GM23338 (cell line): ENCODE measurements at regions not wholly inside any gene's neighbourhood (a gene's known extent, or its start where the extent isn't known, plus 50 kb on each side); places are given as distances from the start of the nearest gene placed in this dataset.
"Not testable (repeated sequence)": the region's sequence is repeated elsewhere in the genome, so short reads cannot be mapped to it uniquely, and the experiment has no call there.

ENCODE experiments used
- ATAC-seq: fragments of 200-7000 bp; cut with Tn5 transposase; 3 replicates; pipeline ENCODE4 v1.9.1; 2020
- DNase-seq: peaks from one replicate; pipeline ENCODE4 v3.0.0-alpha.2; 2015; ENCODE audit warnings: low spot score
- H2AFZ ChIP-seq: fragments of 200-600 bp; sonication (generic); 2 replicates; pipeline ENCODE4 v1.8.0; 2016; ENCODE audit warnings: antibody characterized with exemption, mild to moderate bottlenecking, moderate library complexity
- H3F3A ChIP-seq: fragments of 200-600 bp; sonication (generic); replicated peaks from 2 replicates; pipeline ENCODE4 v1.8.0; 2017; ENCODE audit warnings: antibody characterized with exemption, mixed run types, low read depth
- H3K27ac ChIP-seq: fragments of 200-600 bp; sonication (generic); 2 replicates; pipeline ENCODE4 v1.6.1; 2016; ENCODE audit warnings: low read depth
- H3K27me3 ChIP-seq: fragments of 200-600 bp; sonication (generic); 2 replicates; pipeline ENCODE4 v1.8.0; 2016; ENCODE audit warnings: mild to moderate bottlenecking, mixed run types, moderate library complexity; ENCODE audit not compliant: insufficient read depth
- H3K36me3 ChIP-seq: fragments of 200-600 bp; sonication (generic); 2 replicates; pipeline ENCODE4 v1.8.0; 2016; ENCODE audit warnings: mild to moderate bottlenecking; ENCODE audit not compliant: insufficient read depth
- H3K4me1 ChIP-seq: fragments of 200-600 bp; sonication (generic); 2 replicates; pipeline ENCODE4 v1.8.0; 2016; ENCODE audit warnings: mild to moderate bottlenecking, moderate library complexity; ENCODE audit not compliant: insufficient read depth
- H3K4me2 ChIP-seq: fragments of 200-600 bp; sonication (generic); 2 replicates; pipeline ENCODE4 v1.7.1; 2017; ENCODE audit warnings: mixed run types
- H3K4me3 ChIP-seq: fragments of 200-600 bp; sonication (generic); 2 replicates; pipeline ENCODE4 v1.6.1; 2016; ENCODE audit warnings: mixed run types
- H3K79me2 ChIP-seq: fragments of 200-600 bp; sonication (generic); replicated peaks from 2 replicates; pipeline ENCODE4 v1.8.0; 2017; ENCODE audit warnings: mild to moderate bottlenecking; ENCODE audit not compliant: insufficient read depth
- H3K9me2 ChIP-seq: fragments of 200-600 bp; sonication (generic); 2 replicates; pipeline ENCODE4 v1.8.0; 2017; ENCODE audit not compliant: insufficient read depth
- H4K20me1 ChIP-seq: fragments of 200-600 bp; sonication (generic); replicated peaks from 2 replicates; pipeline ENCODE4 v1.8.0; 2017; ENCODE audit warnings: mild to moderate bottlenecking; ENCODE audit not compliant: insufficient read depth
- H3K27ac Mint-ChIP-seq: 2 replicates; pipeline ENCODE4 v1.8.0; 2020; ENCODE audit warnings: inconsistent platforms, mild to moderate bottlenecking, moderate library complexity, mixed read lengths
- H3K27me3 Mint-ChIP-seq: 3 replicates; pipeline ENCODE4 v1.8.0; 2022; ENCODE audit warnings: low read depth, mild to moderate bottlenecking, moderate library complexity, mixed read lengths, inconsistent platforms; ENCODE audit not compliant: insufficient read depth, poor library complexity
- H3K36me3 Mint-ChIP-seq: 3 replicates; pipeline ENCODE4 v1.8.0; 2021; ENCODE audit warnings: low read depth, mild to moderate bottlenecking, inconsistent platforms, moderate library complexity, mixed read lengths
- H3K4me1 Mint-ChIP-seq: 3 replicates; pipeline ENCODE4 v1.8.0; 2020; ENCODE audit warnings: mild to moderate bottlenecking, inconsistent platforms, mixed read lengths
- H3K4me3 Mint-ChIP-seq: 3 replicates; pipeline ENCODE4 v1.8.0; 2021; ENCODE audit warnings: moderate library complexity, mild to moderate bottlenecking, inconsistent platforms, mixed read lengths
- H3K9me3 Mint-ChIP-seq: 3 replicates; pipeline ENCODE4 v1.8.0; 2020; ENCODE audit warnings: moderate library complexity, mild to moderate bottlenecking, inconsistent platforms, mixed read lengths
- CREB1 ChIP-seq: fragments of 250-450 bp; sonication (Bioruptor Pico); IDR thresholded peaks from 2 replicates; pipeline ENCODE4 v1.5.0; 2020; ENCODE audit warnings: low read depth, mild to moderate bottlenecking, moderate library complexity
- EZH2 ChIP-seq: fragments of 200-600 bp; sonication (generic); IDR thresholded peaks from one replicate; pipeline ENCODE4 v1.8.0; 2017; ENCODE audit warnings: antibody characterized with exemption, mild to moderate bottlenecking, low read depth; ENCODE audit not compliant: unreplicated experiment
- EZH2phosphoT487 ChIP-seq: fragments of 200-600 bp; sonication (generic); IDR thresholded peaks from one replicate; pipeline ENCODE4 v1.8.1; 2018; ENCODE audit warnings: antibody characterized with exemption; ENCODE audit not compliant: unreplicated experiment
- NANOG ChIP-seq: IDR thresholded peaks from 2 replicates; pipeline ENCODE4 v1.6.1; 2016; ENCODE audit warnings: antibody characterized with exemption, borderline replicate concordance
- POLR2AphosphoS5 ChIP-seq: IDR thresholded peaks from 2 replicates; pipeline ENCODE4 v1.6.1; 2016; ENCODE audit warnings: antibody characterized with exemption, low read depth
- STAT1 ChIP-seq: IDR thresholded peaks from one replicate; pipeline ENCODE4 v1.6.1; 2016; ENCODE audit warnings: antibody characterized with exemption; ENCODE audit not compliant: unreplicated experiment
- ZNF114 ChIP-seq: fragments of 250-450 bp; sonication (Bioruptor Pico); IDR thresholded peaks from 2 replicates; pipeline ENCODE4 v1.5.0; 2020; ENCODE audit warnings: mild to moderate bottlenecking, moderate library complexity
- ZNF331 ChIP-seq: fragments of 250-450 bp; sonication (Bioruptor Pico); IDR thresholded peaks from 2 replicates; pipeline ENCODE4 v1.5.0; 2020; ENCODE audit warnings: low read depth, mild to moderate bottlenecking, moderate library complexity
- TF ChIP-seq, protein P1 (sequence below), 2 experiments: fragments of 200-600 bp in 1 of 2; sonication (generic) in 1 of 2; conservative IDR thresholded peaks; 2 replicates each; pipeline versions ENCODE4 v1.5.1 to v1.6.1; 2016 to 2017; ENCODE audit warnings: antibody characterized with exemption in 2 of 2, low read depth in 2 of 2, mild to moderate bottlenecking in 2 of 2, moderate library complexity in 1 of 2
- TF ChIP-seq, protein P2 (sequence below): IDR thresholded peaks from 2 replicates; pipeline ENCODE4 v1.6.1; 2016; ENCODE audit warnings: antibody characterized with exemption
- TF ChIP-seq, protein P3 (sequence below): IDR thresholded peaks from one replicate; pipeline ENCODE4 v1.6.1; 2018; ENCODE audit warnings: antibody characterized with exemption; ENCODE audit not compliant: unreplicated experiment

DNA sequence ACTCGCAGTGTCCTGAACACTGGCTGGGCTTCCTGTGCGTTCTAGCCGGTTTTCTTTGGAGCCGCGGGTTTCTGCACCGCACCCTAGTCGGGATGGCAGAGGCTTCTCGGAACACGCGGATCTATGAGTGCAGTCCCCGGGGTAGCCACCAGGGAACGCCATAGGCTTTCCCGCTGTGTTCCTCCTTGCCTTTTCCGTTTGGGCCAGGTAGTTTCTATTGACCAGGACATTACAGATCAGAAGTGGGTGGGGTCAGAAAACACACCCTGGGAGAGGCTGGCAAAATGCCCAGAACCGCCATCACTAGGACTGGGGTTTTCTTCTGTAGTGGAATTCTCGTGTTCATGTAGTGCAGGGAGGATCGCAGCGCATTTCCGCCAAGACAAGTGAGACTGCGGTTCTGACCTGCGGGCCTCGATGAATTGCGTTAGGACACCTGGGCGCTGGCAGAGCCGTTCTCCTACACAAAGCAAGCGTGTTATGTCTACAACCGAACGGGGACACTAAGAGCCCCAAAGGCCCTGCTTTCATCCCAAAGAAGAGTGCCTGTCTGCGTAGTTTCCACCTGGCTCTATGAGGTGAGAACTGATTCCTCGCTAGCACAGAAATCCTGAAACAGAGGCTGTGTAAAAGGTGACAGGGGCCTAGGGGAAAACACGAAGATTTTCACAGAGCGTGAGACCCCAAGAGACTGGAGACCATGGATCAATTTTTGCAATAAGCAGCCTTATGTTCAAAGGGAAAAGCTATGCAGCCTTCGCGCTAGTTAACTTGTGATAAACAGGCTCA, 121.5 kb downstream of the PPIAL4G start:
- ATAC-seq (peak; percentile 12), DNase-seq (peak; percentile 63)
- H3K4me1 ChIP-seq, H3K79me2 ChIP-seq, H3K4me1 Mint-ChIP-seq, H3F3A ChIP-seq, H3K9me3 Mint-ChIP-seq, H3K9me2 ChIP-seq, H3K36me3 ChIP-seq, H4K20me1 ChIP-seq, H3K27ac ChIP-seq, H3K36me3 Mint-ChIP-seq, H3K27ac Mint-ChIP-seq: not testable (repeated sequence)
- TF ChIP-seq, protein P1, sequence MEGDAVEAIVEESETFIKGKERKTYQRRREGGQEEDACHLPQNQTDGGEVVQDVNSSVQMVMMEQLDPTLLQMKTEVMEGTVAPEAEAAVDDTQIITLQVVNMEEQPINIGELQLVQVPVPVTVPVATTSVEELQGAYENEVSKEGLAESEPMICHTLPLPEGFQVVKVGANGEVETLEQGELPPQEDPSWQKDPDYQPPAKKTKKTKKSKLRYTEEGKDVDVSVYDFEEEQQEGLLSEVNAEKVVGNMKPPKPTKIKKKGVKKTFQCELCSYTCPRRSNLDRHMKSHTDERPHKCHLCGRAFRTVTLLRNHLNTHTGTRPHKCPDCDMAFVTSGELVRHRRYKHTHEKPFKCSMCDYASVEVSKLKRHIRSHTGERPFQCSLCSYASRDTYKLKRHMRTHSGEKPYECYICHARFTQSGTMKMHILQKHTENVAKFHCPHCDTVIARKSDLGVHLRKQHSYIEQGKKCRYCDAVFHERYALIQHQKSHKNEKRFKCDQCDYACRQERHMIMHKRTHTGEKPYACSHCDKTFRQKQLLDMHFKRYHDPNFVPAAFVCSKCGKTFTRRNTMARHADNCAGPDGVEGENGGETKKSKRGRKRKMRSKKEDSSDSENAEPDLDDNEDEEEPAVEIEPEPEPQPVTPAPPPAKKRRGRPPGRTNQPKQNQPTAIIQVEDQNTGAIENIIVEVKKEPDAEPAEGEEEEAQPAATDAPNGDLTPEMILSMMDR (conservative IDR thresholded peaks at IDR 0.05; ENCODE audit: low read depth in 2 of 2): peak; percentile 60 to 70
- TF ChIP-seq CREB1 (CRISPR knock-in tag): 0 out of 2 replicates have a peak, but pooled peaks have one; percentile 14
- Histone ChIP-seq H3K27me3 (peaks cover 58% of the 10 kb centered on the region), H2AFZ (peak overlapping the region; percentile 93), H3K4me2 (peak overlapping the region; percentile 92), H3K4me3 (peak overlapping the region; percentile 58)
- Mint-ChIP-seq H3K4me3 (peak overlapping the region; percentile 78), H3K27me3 (peaks cover 21% of the 10 kb centered on the region)

DNA sequence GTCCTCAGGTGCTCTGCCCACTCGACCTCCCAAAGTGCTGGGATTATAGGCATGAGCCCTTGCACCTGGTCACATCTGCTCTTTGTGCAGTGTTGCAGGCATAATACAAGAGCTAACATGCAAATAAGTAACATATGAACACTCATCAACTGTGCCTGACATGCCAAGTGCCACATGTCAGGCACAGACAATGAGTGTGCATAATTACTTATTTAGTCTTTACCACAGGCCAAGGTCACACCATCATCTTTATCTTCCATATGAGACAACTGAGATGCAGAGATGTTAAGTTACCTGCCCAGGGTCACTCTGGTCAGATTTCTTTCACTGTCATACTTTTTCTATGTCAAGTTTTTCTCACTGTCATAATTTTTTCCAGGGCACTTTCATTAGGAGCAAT, 126.1 kb downstream of the PPIAL4G start:
- H3K9me3 Mint-ChIP-seq: no peaks in the 10 kb centered on the region; the same call in 2 of the 3 replicates
- H3K27me3 Mint-ChIP-seq: peaks cover 47% of the 10 kb centered on the region
- H3K4me3 ChIP-seq: no peak overlapping the region
- H3K36me3 Mint-ChIP-seq: no peaks in the 10 kb centered on the region
- DNase-seq: no peak
- H4K20me1 ChIP-seq: no peaks in the 10 kb centered on the region
- no peaks in the 10 kb centered on the region for H3K9me2 ChIP-seq
- H3K79me2 ChIP-seq: no peaks in the 10 kb centered on the region
- no peak overlapping the region for H2AFZ ChIP-seq
- no peak overlapping the region for H3K27ac ChIP-seq
- H3K36me3 ChIP-seq: no peaks in the 10 kb centered on the region
- H3K4me2 ChIP-seq: no peak overlapping the region
- peaks cover 13% of the 10 kb centered on the region for H3K4me1 ChIP-seq
- peaks cover 89% of the 10 kb centered on the region for H3K27me3 ChIP-seq
- no peak overlapping the region for H3K4me3 Mint-ChIP-seq
- peaks cover 4% of the 10 kb centered on the region for H3F3A ChIP-seq
- no peak for ATAC-seq
- H3K27ac Mint-ChIP-seq: no peak overlapping the region
- H3K4me1 Mint-ChIP-seq: peaks cover 10% of the 10 kb centered on the region; the same call in 2 of the 3 replicates
- TF ChIP-seq POLR2AphosphoS5: no peak
- no peak for TF ChIP-seq STAT1
- TF ChIP-seq, protein P2, sequence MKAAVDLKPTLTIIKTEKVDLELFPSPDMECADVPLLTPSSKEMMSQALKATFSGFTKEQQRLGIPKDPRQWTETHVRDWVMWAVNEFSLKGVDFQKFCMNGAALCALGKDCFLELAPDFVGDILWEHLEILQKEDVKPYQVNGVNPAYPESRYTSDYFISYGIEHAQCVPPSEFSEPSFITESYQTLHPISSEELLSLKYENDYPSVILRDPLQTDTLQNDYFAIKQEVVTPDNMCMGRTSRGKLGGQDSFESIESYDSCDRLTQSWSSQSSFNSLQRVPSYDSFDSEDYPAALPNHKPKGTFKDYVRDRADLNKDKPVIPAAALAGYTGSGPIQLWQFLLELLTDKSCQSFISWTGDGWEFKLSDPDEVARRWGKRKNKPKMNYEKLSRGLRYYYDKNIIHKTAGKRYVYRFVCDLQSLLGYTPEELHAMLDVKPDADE: no peak
- TF ChIP-seq, protein P3, sequence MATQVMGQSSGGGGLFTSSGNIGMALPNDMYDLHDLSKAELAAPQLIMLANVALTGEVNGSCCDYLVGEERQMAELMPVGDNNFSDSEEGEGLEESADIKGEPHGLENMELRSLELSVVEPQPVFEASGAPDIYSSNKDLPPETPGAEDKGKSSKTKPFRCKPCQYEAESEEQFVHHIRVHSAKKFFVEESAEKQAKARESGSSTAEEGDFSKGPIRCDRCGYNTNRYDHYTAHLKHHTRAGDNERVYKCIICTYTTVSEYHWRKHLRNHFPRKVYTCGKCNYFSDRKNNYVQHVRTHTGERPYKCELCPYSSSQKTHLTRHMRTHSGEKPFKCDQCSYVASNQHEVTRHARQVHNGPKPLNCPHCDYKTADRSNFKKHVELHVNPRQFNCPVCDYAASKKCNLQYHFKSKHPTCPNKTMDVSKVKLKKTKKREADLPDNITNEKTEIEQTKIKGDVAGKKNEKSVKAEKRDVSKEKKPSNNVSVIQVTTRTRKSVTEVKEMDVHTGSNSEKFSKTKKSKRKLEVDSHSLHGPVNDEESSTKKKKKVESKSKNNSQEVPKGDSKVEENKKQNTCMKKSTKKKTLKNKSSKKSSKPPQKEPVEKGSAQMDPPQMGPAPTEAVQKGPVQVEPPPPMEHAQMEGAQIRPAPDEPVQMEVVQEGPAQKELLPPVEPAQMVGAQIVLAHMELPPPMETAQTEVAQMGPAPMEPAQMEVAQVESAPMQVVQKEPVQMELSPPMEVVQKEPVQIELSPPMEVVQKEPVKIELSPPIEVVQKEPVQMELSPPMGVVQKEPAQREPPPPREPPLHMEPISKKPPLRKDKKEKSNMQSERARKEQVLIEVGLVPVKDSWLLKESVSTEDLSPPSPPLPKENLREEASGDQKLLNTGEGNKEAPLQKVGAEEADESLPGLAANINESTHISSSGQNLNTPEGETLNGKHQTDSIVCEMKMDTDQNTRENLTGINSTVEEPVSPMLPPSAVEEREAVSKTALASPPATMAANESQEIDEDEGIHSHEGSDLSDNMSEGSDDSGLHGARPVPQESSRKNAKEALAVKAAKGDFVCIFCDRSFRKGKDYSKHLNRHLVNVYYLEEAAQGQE: no peak
- no peak for TF ChIP-seq NANOG
- no peak for TF ChIP-seq ZNF114
- TF ChIP-seq, protein P1 (conservative IDR thresholded peaks at IDR 0.05; ENCODE audit: low read depth in 2 of 2): no peak
- TF ChIP-seq EZH2phosphoT487: no peak
- TF ChIP-seq EZH2: no peak
- no peak for TF ChIP-seq ZNF331 (CRISPR knock-in tag)
